ENCODE measurements at regions not wholly inside any gene's neighbourhood (a gene's known extent, or its start where the extent isn't known, plus 50 kb on each side); places are given as distances from the start of the nearest gene placed in this dataset.

GRCh38 chr12:4212845-4213244 is 60.7 kb upstream of the CCND2 start:
- Mint-ChIP-seq H3K9me3 (ENCODE audit: insufficient read depth) (no peaks in the 10 kb centered on the region), H3K4me1 (peaks cover 40% of the 10 kb centered on the region), H3K27me3 (no peaks in the 10 kb centered on the region), H3K4me3 (no peak overlapping the region), H3K27ac (no peak overlapping the region)
- Histone ChIP-seq H4K20me1 (ENCODE audit: control insufficient read depth, insufficient read depth, low read length, poor library complexity, severe bottlenecking) (no peaks in the 10 kb centered on the region), H3K79me2 (ENCODE audit: control insufficient read depth, insufficient read depth, low read length) (no peaks in the 10 kb centered on the region), H3K9me3 (ENCODE audit: control extremely low read depth in 1 of 3, control insufficient read depth in 2 of 3, insufficient read depth in 1 of 3, low read length in 2 of 3) (no peaks in the 10 kb centered on the region), H3K36me3 (replicated peaks in 1 of 2; ENCODE audit: control extremely low read depth in 1 of 2, control insufficient read depth in 1 of 2, extremely low read depth in 1 of 2, insufficient read depth in 2 of 2, low read length in 1 of 2) (no peaks in the 10 kb centered on the region), H3K4me1 (ENCODE audit: control insufficient read depth in 2 of 2, insufficient read depth in 2 of 2, low read length in 2 of 2) (peaks cover 32 to 40% of the 10 kb centered on the region in 2 donors), H2AFZ (ENCODE audit: insufficient read depth, low read depth, low read length, poor library complexity, severe bottlenecking) (no peak overlapping the region), H3K4me2 (replicated peaks; ENCODE audit: low read depth, low read length, poor library complexity, severe bottlenecking) (no peak overlapping the region), H3K27me3 (replicated peaks in 1 of 4; ENCODE audit: control extremely low read depth in 1 of 4, control insufficient read depth in 3 of 4, insufficient read depth in 4 of 4, low read length in 3 of 4) (no peaks in the 10 kb centered on the region), H3K9ac (ENCODE audit: low read length) (no peak overlapping the region), H3K4me3 (ENCODE audit: control extremely low read depth in 1 of 5, extremely low read depth in 1 of 5, insufficient read depth in 1 of 5, low read depth in 2 of 5, low read length in 4 of 5) (no peak overlapping the region), H3K27ac (ENCODE audit: low read length in 2 of 2) (no peak overlapping the region)
- POLR2A ChIA-PET, result no interaction called here
- DNase-seq (no peak), ATAC-seq (ENCODE audit: low read depth) (no peak)
- CTCF ChIA-PET, result interaction anchor here (0.9 to 1.2 kb wide), 2 partner anchors 55 to 69 kb away, joined by 3 read pairs; no protein-coding TSS in a partner anchor
- WGBS (ENCODE audit: insufficient coverage), result 100% methylated on average over 2 of the region's 2 CpGs
- TF ChIP-seq EZH2 (IDR thresholded peaks at IDR 0.05; ENCODE audit: borderline replicate concordance, insufficient read depth, low read depth, low read length, poor library complexity, severe bottlenecking), result no peak
- no peak for TF ChIP-seq CTCF (IDR thresholded peaks at IDR 0.05)
- intact Hi-C loops (cut with micrococcal nuclease), result no loop called here

DNA sequence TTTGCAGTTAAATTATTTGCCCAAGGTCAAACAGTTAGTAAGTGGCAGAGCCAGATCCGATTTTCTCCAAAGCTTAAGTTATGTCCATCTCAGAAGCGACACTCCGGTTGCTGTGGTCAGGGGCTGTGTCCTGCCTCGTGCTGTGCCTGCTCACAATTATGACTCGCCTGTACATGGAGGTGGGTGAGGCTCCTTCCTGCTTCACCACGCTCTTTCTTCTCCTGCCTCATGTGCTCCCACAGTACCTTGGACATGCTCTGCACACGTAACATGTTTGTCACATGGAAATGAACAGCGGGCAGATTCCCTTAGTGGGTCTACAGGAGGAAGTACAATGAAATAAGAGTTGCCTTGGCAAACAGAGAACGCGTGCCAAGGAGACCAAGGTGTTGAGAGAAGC is 62.2 kb upstream of the CCND2 start:
- ChIA-PET CTCF (interaction anchor here (1.3 kb wide), 1 partner anchor 104 kb away, joined by 4 read pairs; no protein-coding TSS in a partner anchor), POLR2A (no interaction called here)
- Histone ChIP-seq H3K27me3 (replicated peaks in 1 of 4; ENCODE audit: control extremely low read depth in 1 of 4, control insufficient read depth in 3 of 4, insufficient read depth in 4 of 4, low read length in 3 of 4) (no peaks in the 10 kb centered on the region), H3K9ac (ENCODE audit: low read length) (no peak overlapping the region), H4K20me1 (ENCODE audit: control insufficient read depth, insufficient read depth, low read length, poor library complexity, severe bottlenecking) (no peaks in the 10 kb centered on the region), H3K4me1 (ENCODE audit: control insufficient read depth in 2 of 2, insufficient read depth in 2 of 2, low read length in 2 of 2) (peaks cover 20 to 25% of the 10 kb centered on the region in 2 donors), H2AFZ (ENCODE audit: insufficient read depth, low read depth, low read length, poor library complexity, severe bottlenecking) (no peak overlapping the region), H3K4me3 (ENCODE audit: control extremely low read depth in 1 of 5, extremely low read depth in 1 of 5, insufficient read depth in 1 of 5, low read depth in 2 of 5, low read length in 4 of 5) (no peak overlapping the region), H3K79me2 (ENCODE audit: control insufficient read depth, insufficient read depth, low read length) (no peaks in the 10 kb centered on the region), H3K36me3 (replicated peaks in 1 of 2; ENCODE audit: control extremely low read depth in 1 of 2, control insufficient read depth in 1 of 2, extremely low read depth in 1 of 2, insufficient read depth in 2 of 2, low read length in 1 of 2) (no peaks in the 10 kb centered on the region), H3K27ac (ENCODE audit: low read length in 2 of 2) (no peak overlapping the region), H3K4me2 (replicated peaks; ENCODE audit: low read depth, low read length, poor library complexity, severe bottlenecking) (no peak overlapping the region), H3K9me3 (ENCODE audit: control extremely low read depth in 1 of 3, control insufficient read depth in 2 of 3, insufficient read depth in 1 of 3, low read length in 2 of 3) (no peaks in the 10 kb centered on the region)
- Mint-ChIP-seq H3K4me1 (peaks cover 28% of the 10 kb centered on the region), H3K4me3 (no peak overlapping the region), H3K27ac (no peak overlapping the region), H3K27me3 (no peaks in the 10 kb centered on the region), H3K9me3 (ENCODE audit: insufficient read depth) (no peaks in the 10 kb centered on the region)
- 97% methylated on average over 9 of the region's 10 CpGs for WGBS (ENCODE audit: insufficient coverage)
- no peak for TF ChIP-seq CTCF (IDR thresholded peaks at IDR 0.05)
- ATAC-seq (ENCODE audit: low read depth), result no peak
- no peak for DNase-seq
- intact Hi-C loops (cut with micrococcal nuclease), result no loop called here
